WI38 (cell line): ENCODE measurements at regions not wholly inside any gene's neighbourhood (a gene's known extent, or its start where the extent isn't known, plus 50 kb on each side); places are given as distances from the start of the nearest gene placed in this dataset.

Experiments used
- H3K4me3 ChIP-seq: 2 replicates; pipeline ENCODE4 v1.5.1; 2011; ENCODE audit warnings: low read depth, mild to moderate bottlenecking, control low read depth, low read length
- CTCF ChIP-seq: IDR thresholded peaks from 2 replicates; pipeline ENCODE4 v1.5.1; 2012; ENCODE audit warnings: low read depth, mild to moderate bottlenecking, control low read depth, low read length

GRCh38 chr16:80367037-80367658 is 173.6 kb upstream of the DYNLRB2 start:
- TF ChIP-seq CTCF, result no peak
- no peak overlapping the region for H3K4me3 ChIP-seq

GRCh38 chr16:80366023-80366422 is 174.8 kb upstream of the DYNLRB2 start:
- no peak for TF ChIP-seq CTCF
- H3K4me3 ChIP-seq, result no peak overlapping the region

- no peak for TF ChIP-seq CTCF
- no peak overlapping the region for H3K4me3 ChIP-seq
Measured at GRCh38 chr16:80362816-80363215, 178.0 kb upstream of the DYNLRB2 start.

- TF ChIP-seq CTCF, result no peak
- H3K4me3 ChIP-seq, result no peak overlapping the region
Measured at GRCh38 chr16:80356365-80356764, 184.4 kb upstream of the DYNLRB2 start.

- no peak overlapping the region for H3K4me3 ChIP-seq
- no peak for TF ChIP-seq CTCF
Measured at GRCh38 chr16:80355335-80355734, 185.5 kb upstream of the DYNLRB2 start.

- no peak for TF ChIP-seq CTCF
- H3K4me3 ChIP-seq, result no peak overlapping the region
Measured at GRCh38 chr16:80350061-80350460, 190.7 kb upstream of the DYNLRB2 start.

- no peak overlapping the region for H3K4me3 ChIP-seq
- no peak for TF ChIP-seq CTCF
Measured at GRCh38 chr16:80347900-80348299, 192.9 kb upstream of the DYNLRB2 start.
